ENCODE measurements at regions not wholly inside any gene's neighbourhood (a gene's known extent, or its start where the extent isn't known, plus 50 kb on each side); places are given as distances from the start of the nearest gene placed in this dataset.

GRCh38 chr2:220228310-220229006 is 601.0 kb downstream of the SLC4A3 start:
- H3K27me3 Mint-ChIP-seq: no peaks in the 10 kb centered on the region
- H3K36me3 Mint-ChIP-seq: no peaks in the 10 kb centered on the region
- peaks cover 0 to 3% (median 2%) of the 10 kb centered on the region in 3 donors for H3K9me3 Mint-ChIP-seq
- H3K27ac Mint-ChIP-seq: no peak overlapping the region
- no peak overlapping the region for H3K4me3 Mint-ChIP-seq
- no peaks in the 10 kb centered on the region for H3K4me1 Mint-ChIP-seq

GRCh38 chr2:220240641-220241040 is 613.2 kb downstream of the SLC4A3 start:
- no peak overlapping the region for H3K27ac Mint-ChIP-seq
- H3K27me3 Mint-ChIP-seq: no peaks in the 10 kb centered on the region
- no peak overlapping the region for H3K4me3 Mint-ChIP-seq

DNA sequence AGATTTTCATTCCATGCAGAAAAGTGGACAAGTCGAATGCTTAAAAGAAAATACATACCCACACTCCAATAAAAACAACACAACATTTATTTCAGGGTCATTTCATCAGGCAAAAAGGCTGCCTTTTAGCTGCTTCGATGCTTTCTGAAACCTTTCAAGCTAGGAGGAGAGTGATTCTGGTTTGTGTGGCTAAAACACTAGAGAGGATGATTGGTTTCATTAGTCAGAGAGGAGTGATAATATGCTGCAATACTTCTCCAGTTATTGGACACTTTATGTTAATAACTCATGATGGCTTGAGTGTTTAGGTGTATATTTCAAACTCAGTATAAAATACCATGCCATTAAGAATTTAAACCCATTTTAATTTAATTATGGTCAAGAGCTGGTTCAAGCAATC is 614.0 kb downstream of the SLC4A3 start:
- Mint-ChIP-seq H3K36me3 (no peaks in the 10 kb centered on the region), H3K27me3 (no peaks in the 10 kb centered on the region), H3K4me3 (no peak overlapping the region)

More at GRCh38 chr2:220240641-220241040, 613.2 kb downstream of the SLC4A3 start:
- H3K36me3 Mint-ChIP-seq: no peaks in the 10 kb centered on the region
- peaks cover under 1 to 4% (median 1%) of the 10 kb centered on the region in 3 donors for H3K9me3 Mint-ChIP-seq
- no peaks in the 10 kb centered on the region for H3K4me1 Mint-ChIP-seq

DNA sequence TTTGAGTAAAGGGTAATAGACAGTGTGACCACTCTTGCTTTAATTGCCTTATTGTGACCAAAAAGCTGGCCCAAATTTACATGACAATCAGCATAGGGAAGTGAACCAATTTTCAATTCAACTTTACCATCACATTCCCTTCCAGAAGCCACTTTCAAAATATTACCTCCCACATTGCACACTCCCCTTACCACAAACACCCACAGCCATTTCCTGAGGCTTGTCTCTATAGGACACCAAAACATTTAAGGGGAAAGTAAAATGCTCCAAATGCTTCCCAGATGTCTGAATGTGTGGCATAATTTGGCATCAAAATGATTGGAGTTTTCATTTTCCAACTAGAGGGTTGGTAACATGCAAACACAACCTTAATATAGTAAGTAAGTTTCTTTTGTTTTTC is 616.1 kb downstream of the SLC4A3 start:
- no peaks in the 10 kb centered on the region for H3K4me1 Mint-ChIP-seq
- no peaks in the 10 kb centered on the region for H3K36me3 Mint-ChIP-seq
- no peak overlapping the region for H3K4me3 Mint-ChIP-seq
- H3K27me3 Mint-ChIP-seq: no peaks in the 10 kb centered on the region
- peaks cover 0 to 2% (median 0%) of the 10 kb centered on the region in 3 donors for H3K9me3 Mint-ChIP-seq
- no peak overlapping the region for H3K27ac Mint-ChIP-seq

More for the DNA sequence above, 614.0 kb downstream of the SLC4A3 start:
- H3K9me3 Mint-ChIP-seq: peaks cover 0 to 2% (median 1%) of the 10 kb centered on the region in 3 donors
- no peaks in the 10 kb centered on the region for H3K4me1 Mint-ChIP-seq
- no peak overlapping the region for H3K27ac Mint-ChIP-seq

DNA sequence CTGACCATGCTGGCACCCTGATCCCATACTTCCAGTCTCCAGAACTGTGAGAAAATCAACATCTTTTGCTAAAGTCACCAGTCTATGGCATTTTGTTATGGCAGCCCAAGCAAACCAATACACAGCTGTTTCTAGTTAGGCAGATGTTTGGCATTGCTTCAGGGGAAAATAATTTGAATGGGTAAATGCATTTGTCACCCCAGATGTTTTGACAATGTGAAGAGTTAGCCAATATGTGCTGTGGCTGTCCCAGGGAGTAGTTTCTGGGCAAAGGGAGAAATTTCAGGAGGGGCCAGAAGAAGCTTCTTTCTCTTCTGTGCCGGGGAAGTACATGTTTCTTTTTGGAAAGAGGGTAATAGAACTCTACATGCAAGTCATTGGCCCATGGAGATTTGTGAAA is 619.0 kb downstream of the SLC4A3 start:
- Mint-ChIP-seq H3K36me3 (no peaks in the 10 kb centered on the region), H3K9me3 (peaks cover 0 to 2% (median under 1%) of the 10 kb centered on the region in 3 donors), H3K27me3 (no peaks in the 10 kb centered on the region), H3K4me3 (no peak overlapping the region), H3K4me1 (no peaks in the 10 kb centered on the region), H3K27ac (no peak overlapping the region)

- Mint-ChIP-seq H3K36me3 (no peaks in the 10 kb centered on the region), H3K9me3 (peaks cover 0 to 7% (median 3%) of the 10 kb centered on the region in 3 donors), H3K4me1 (no peaks in the 10 kb centered on the region), H3K4me3 (no peak overlapping the region), H3K27ac (no peak overlapping the region), H3K27me3 (no peaks in the 10 kb centered on the region)
Observed at GRCh38 chr2:220247588-220248350, 620.3 kb downstream of the SLC4A3 start.

DNA sequence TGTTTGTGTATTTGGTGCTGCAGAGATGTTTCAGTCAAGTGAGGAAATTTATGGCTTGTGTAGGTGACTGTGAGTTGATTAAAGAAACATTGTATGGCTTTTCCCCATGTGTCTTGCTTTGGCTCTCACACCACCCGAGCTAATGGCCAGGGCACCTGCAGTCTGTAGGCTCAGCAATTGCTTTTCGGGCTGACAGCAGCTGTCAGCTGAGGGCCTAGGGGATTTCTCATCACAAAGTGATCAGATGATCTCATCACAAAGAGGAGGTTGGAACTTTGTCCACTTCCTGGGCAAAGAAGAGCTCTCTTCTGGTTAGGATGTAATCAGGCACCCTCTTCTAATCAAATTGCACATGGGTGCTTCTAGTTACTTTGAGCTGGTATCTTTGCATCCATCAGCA is 632.2 kb downstream of the SLC4A3 start:
- Mint-ChIP-seq H3K36me3 (no peaks in the 10 kb centered on the region), H3K4me3 (no peak overlapping the region), H3K27ac (no peak overlapping the region), H3K4me1 (no peaks in the 10 kb centered on the region), H3K27me3 (no peaks in the 10 kb centered on the region), H3K9me3 (peaks cover 0 to under 1% (median 0%) of the 10 kb centered on the region in 3 donors)

DNA sequence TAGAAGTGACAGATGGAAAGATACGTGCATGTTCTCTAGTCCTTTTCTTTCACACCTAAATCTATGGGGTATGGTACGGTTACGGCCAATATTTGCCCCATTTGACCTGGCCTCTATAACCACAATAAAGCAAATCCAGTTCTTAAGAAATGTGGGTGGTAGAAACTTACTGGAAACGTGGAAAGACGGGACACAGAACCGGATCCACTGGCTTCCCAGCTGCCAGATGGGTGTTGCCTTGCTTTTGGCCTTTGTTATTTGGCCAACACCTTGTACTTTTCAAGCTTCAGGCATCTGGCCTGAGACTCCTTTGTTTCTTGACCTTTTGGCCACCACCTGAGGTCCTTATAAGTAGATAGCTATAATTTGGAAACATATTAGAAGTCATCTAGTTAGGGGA is 635.9 kb downstream of the SLC4A3 start:
- H3K27ac Mint-ChIP-seq: no peak overlapping the region
- H3K4me3 Mint-ChIP-seq: no peak overlapping the region
- no peaks in the 10 kb centered on the region for H3K36me3 Mint-ChIP-seq
- no peaks in the 10 kb centered on the region for H3K4me1 Mint-ChIP-seq
- no peaks in the 10 kb centered on the region for H3K27me3 Mint-ChIP-seq
- no peaks in the 10 kb centered on the region for H3K9me3 Mint-ChIP-seq

DNA sequence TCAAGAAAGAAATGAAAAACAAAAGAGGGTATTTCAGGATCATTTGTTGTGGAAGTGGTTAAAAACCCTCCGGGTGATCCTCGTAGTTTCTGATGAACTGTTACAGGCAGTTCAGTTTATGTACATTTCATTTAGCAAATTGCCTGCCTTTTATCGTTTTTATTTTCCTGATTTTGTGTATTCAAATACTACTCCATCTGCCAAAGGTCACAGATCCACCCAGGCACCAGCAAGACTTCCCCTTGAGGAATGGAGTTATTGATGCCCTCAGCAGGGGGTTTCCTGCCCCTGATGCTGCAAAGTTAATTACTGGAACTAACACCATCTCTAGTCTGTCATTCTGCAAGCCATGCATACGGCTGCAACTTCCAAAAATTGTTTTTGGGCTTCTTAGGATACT is 641.9 kb downstream of the SLC4A3 start:
- Mint-ChIP-seq H3K27ac (no peak overlapping the region), H3K9me3 (peaks cover 0 to 2% (median 0%) of the 10 kb centered on the region in 3 donors), H3K36me3 (peaks cover 1% of the 10 kb centered on the region), H3K4me1 (no peaks in the 10 kb centered on the region), H3K27me3 (no peaks in the 10 kb centered on the region), H3K4me3 (no peak overlapping the region)

DNA sequence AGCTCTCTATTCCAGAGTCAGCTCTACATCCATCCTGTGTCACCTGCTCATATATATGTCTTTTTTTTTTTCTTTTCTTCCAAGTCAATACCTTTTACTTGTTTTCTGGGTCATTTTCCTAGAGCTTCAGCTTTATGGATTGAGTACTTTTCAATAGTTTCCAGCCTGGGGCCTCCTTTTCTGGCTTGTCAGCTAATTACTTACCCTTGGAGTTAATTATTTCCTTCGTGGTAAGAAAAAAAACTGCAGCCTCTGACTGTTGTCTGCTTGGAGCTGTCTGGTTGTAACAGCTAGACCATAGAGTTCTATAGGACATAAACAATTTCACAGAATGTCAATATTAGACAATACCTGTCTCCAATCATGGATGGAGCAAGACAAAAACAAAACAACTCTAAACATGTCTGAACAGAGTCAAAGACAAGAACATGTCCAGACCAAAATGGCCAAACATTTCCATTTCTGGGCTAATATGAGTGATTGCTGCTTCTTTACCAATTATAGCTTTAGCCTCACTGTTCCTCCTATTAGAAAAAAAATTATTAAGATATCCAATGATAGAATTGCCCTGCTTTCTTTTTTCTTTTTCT is 643.1 kb downstream of the SLC4A3 start:
- Mint-ChIP-seq H3K27me3 (no peaks in the 10 kb centered on the region), H3K27ac (no peak overlapping the region), H3K4me1 (no peaks in the 10 kb centered on the region), H3K9me3 (peaks cover 0 to 2% (median 0%) of the 10 kb centered on the region in 3 donors), H3K36me3 (peaks cover 1% of the 10 kb centered on the region), H3K4me3 (no peak overlapping the region)

- Mint-ChIP-seq H3K4me1 (no peaks in the 10 kb centered on the region), H3K27ac (no peak overlapping the region), H3K9me3 (peaks cover 0 to 4% (median 0%) of the 10 kb centered on the region in 3 donors), H3K36me3 (peaks cover 1% of the 10 kb centered on the region), H3K27me3 (no peaks in the 10 kb centered on the region), H3K4me3 (no peak overlapping the region)
Observed at GRCh38 chr2:220272656-220273055, 645.2 kb downstream of the SLC4A3 start.

- Mint-ChIP-seq H3K36me3 (peaks cover 1% of the 10 kb centered on the region), H3K27me3 (no peaks in the 10 kb centered on the region), H3K27ac (no peak overlapping the region), H3K9me3 (peaks cover 0 to 4% (median 0%) of the 10 kb centered on the region in 3 donors), H3K4me1 (no peaks in the 10 kb centered on the region), H3K4me3 (no peak overlapping the region)
Observed at GRCh38 chr2:220273082-220273481, 645.7 kb downstream of the SLC4A3 start.

DNA sequence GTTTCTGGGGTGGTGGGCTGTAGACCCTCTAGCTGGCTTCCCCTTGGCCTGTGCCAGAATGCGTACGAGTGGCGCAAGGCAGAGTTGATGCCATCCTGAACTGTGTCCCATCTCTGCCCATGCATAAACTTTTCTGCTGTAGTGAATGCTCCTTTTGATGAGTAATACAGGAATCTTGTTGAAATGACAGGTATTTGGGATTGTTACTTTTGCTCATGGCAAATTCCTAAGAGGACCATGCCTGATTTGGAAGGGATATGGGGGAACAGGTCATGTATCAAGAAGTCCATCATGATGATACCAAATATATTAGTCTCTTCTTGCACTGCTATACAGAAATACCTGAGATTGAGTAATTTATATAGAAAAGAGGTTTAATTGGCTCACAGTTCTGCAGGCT is 648.0 kb downstream of the SLC4A3 start:
- Mint-ChIP-seq H3K27ac (no peak overlapping the region), H3K4me1 (no peaks in the 10 kb centered on the region), H3K27me3 (no peaks in the 10 kb centered on the region), H3K36me3 (peaks cover 1% of the 10 kb centered on the region), H3K9me3 (peaks cover 0 to 2% (median 0%) of the 10 kb centered on the region in 3 donors), H3K4me3 (no peak overlapping the region)

- no peaks in the 10 kb centered on the region for H3K27me3 Mint-ChIP-seq
- H3K36me3 Mint-ChIP-seq: no peaks in the 10 kb centered on the region
- H3K4me3 Mint-ChIP-seq: no peak overlapping the region
- H3K4me1 Mint-ChIP-seq: no peaks in the 10 kb centered on the region
- no peak overlapping the region for H3K27ac Mint-ChIP-seq
- peaks cover 0 to 4% (median 2%) of the 10 kb centered on the region in 3 donors for H3K9me3 Mint-ChIP-seq
Observed at GRCh38 chr2:220276741-220277444, 649.5 kb downstream of the SLC4A3 start.

DNA sequence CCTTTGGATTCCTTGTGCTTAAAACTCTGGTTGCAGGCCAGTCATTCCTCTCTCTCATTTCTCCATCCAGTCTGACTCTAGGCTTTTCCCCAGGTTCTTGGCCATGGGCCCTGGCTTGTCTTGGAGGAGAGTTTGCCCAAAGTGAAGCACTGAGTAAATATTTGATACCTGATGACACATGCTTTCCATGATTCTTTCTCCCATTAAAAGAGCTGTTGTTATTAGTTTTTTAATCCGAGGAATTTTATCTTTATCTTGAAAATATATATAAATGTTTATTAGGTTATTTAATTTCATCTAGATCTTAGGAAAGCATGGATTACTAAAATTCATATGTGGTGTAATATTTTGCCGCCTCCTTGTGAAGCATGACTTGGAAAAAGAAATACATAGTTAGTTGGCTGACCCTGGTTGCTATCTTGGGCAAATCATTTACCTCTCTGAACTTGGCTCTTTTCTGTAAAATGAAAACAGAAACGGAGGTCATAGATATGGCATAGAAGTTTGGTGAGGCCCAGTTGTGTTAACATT is 650.1 kb downstream of the SLC4A3 start:
- Mint-ChIP-seq H3K4me1 (no peaks in the 10 kb centered on the region), H3K9me3 (peaks cover 0 to 4% (median 2%) of the 10 kb centered on the region in 3 donors), H3K4me3 (no peak overlapping the region), H3K36me3 (no peaks in the 10 kb centered on the region), H3K27me3 (no peaks in the 10 kb centered on the region), H3K27ac (no peak overlapping the region)
